ENCODE measurements at regions not wholly inside any gene's neighbourhood (a gene's known extent, or its start where the extent isn't known, plus 50 kb on each side); places are given as distances from the start of the nearest gene placed in this dataset.

DNA sequence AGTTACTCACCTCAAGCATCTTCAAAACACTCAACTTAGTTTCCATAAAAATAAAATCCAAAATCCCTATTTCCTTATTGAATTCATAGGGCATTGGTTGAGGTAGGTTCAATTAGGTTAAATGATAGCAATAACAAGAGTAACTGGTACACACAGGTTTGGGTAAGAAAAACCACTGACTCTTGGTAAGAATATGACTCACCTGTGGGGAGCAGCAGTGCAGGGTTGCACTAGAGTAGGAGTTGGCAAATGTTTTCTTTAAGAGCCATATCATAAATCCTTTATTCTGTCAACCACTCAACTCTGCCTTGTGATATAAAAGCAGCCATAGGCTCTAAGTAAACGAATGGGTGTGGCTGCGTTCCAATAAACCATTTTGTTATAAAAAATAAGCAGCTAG is 71.4 kb upstream of the CDH20 start:
- no peak for DNase-seq (ENCODE audit: low read depth in 2 of 2)
- TF ChIP-seq, protein P1, sequence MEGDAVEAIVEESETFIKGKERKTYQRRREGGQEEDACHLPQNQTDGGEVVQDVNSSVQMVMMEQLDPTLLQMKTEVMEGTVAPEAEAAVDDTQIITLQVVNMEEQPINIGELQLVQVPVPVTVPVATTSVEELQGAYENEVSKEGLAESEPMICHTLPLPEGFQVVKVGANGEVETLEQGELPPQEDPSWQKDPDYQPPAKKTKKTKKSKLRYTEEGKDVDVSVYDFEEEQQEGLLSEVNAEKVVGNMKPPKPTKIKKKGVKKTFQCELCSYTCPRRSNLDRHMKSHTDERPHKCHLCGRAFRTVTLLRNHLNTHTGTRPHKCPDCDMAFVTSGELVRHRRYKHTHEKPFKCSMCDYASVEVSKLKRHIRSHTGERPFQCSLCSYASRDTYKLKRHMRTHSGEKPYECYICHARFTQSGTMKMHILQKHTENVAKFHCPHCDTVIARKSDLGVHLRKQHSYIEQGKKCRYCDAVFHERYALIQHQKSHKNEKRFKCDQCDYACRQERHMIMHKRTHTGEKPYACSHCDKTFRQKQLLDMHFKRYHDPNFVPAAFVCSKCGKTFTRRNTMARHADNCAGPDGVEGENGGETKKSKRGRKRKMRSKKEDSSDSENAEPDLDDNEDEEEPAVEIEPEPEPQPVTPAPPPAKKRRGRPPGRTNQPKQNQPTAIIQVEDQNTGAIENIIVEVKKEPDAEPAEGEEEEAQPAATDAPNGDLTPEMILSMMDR (IDR thresholded peaks at IDR 0.05; ENCODE audit: low read depth, low read length): no peak
- no peak overlapping the region for H3K4me3 ChIP-seq (replicated peaks in 1 of 2; ENCODE audit: low read depth in 2 of 2, low read length in 2 of 2)

DNA sequence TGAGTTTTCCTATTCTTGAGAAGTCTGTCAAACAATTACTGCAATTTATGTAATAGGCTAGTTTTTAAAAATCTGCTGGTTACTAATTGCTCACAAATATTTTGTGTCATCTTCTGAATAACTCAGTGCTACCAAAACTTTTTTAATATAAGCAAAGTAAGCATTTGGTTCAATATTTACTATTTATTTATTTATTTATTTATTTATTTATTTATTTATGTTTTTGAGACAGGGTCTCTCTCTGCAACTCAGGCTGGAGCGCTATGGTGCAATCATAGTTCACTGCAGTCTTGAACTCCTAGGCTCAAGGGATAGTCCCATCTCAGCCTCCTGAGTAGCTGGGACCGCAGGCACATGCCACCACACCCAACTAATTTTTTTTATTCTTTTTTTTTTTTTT is 60.4 kb upstream of the CDH20 start:
- TF ChIP-seq, protein P1 (IDR thresholded peaks at IDR 0.05; ENCODE audit: low read depth, low read length): no peak
- no peak overlapping the region for H3K4me3 ChIP-seq (replicated peaks in 1 of 2; ENCODE audit: low read depth in 2 of 2, low read length in 2 of 2)
- DNase-seq (ENCODE audit: low read depth in 2 of 2): no peak

DNA sequence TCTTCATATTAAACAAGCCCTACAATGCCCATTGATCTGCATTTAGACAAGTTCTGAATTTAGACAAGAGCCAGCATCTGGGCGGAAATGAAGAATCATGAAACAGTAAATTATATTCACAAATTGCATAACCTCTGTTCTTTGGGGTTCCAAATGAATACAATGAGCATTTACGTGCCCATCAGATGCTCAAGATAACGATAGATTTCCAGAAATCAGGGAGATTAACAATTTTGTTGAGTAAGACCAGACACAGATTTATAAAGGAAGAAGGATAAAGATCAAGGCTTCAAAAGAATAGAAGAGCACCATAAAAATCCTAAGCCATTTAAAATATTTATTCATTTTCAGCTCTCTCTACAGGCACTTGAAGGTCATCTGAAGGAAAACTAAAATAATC is 59.7 kb upstream of the CDH20 start:
- TF ChIP-seq, protein P1 (IDR thresholded peaks at IDR 0.05; ENCODE audit: low read depth, low read length): no peak
- no peak for DNase-seq (ENCODE audit: low read depth in 2 of 2)
- no peak overlapping the region for H3K4me3 ChIP-seq (replicated peaks in 1 of 2; ENCODE audit: low read depth in 2 of 2, low read length in 2 of 2)

DNA sequence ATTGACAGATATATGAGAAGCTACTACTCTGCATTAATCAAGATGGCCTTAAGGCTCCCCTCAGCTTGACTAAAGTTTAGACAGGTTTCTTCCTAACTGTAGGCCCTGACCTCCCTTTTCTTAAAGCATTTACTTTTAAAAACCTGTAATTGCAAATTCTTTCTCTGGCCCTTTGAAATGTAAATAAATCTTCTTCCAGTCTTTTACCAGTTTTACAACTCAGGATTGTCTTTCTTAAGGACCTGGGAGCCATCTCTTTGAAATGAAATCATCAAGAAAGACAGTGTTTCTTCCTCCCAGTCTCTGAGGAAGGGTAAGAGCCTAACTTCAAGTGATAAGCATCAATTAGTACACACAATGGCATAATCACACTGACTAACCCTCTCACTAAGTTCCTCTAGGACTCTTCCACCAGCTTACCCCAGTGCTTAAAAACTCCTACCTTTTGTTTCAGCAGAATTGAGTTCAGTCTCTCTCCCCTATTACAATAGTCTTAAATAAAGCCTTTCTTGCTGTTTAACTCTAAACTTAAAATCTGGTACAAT is 58.7 kb upstream of the CDH20 start:
- TF ChIP-seq, protein P1 (IDR thresholded peaks at IDR 0.05; ENCODE audit: low read depth, low read length): no peak
- no peak overlapping the region for H3K4me3 ChIP-seq (replicated peaks in 1 of 2; ENCODE audit: low read depth in 2 of 2, low read length in 2 of 2)
- no peak for DNase-seq (ENCODE audit: low read depth in 2 of 2)

DNA sequence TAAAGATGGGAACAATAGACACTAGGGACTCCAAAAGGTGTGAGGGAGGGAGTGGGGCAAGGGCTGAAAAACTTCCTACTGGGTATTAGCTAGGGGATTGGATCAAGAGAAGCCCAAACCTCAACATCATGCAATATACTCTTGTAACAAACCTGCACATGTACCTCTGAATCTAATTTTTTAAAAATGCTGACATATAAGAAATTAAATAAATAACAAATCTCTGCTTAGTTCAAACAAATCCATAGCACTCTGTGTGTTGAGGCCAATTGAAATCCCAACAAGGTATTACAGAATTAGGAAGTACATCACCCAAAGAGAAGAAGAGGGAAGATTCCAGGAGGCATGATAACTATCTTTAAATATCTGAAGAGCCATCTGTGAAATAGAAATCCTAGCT is 55.4 kb upstream of the CDH20 start:
- no peak overlapping the region for H3K4me3 ChIP-seq (replicated peaks in 1 of 2; ENCODE audit: low read depth in 2 of 2, low read length in 2 of 2)
- no peak for DNase-seq (ENCODE audit: low read depth in 2 of 2)
- TF ChIP-seq, protein P1 (IDR thresholded peaks at IDR 0.05; ENCODE audit: low read depth, low read length): no peak

DNA sequence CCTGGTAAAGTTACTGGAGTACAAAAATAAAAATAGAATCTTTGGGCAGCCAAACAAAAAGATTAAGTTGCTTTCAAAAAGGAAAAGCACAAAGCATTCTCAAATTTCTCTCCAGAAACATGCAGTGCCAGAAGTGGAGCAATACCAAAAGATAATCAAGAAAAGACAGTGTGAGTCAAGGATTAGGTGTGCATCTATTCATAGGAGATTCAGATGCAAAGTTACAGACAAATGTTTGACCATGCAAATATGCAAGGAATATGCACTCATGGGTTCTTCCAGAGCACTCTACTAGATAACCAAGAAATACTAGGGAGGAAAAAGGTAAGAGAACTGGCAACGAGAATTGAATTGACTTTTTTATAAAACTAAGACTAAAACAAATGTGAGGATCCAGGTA is 51.8 kb upstream of the CDH20 start:
- TF ChIP-seq, protein P1 (IDR thresholded peaks at IDR 0.05; ENCODE audit: low read depth, low read length): no peak
- no peak for DNase-seq (ENCODE audit: low read depth in 2 of 2)
- H3K4me3 ChIP-seq (replicated peaks in 1 of 2; ENCODE audit: low read depth in 2 of 2, low read length in 2 of 2): no peak overlapping the region

DNA sequence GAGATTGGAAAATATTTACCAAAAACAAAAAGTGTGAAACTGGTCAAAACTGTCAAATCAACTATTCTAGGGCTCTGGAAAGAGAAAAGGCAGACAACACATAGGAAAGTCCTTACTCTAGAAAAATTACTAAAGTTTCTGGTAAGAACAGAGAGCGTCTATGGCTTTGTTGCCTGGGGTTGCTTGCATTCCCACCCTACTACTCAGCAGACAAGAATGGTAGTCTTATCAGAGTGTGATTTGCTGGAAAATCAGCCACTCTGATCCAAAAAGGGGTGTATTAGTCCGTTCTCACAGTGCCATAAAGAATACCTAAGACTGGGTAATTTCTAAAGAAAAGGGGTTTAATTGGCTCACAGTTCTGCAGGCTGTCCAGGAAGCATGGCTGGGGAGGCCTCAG is 50.3 kb upstream of the CDH20 start:
- no peak overlapping the region for H3K4me3 ChIP-seq (replicated peaks in 1 of 2; ENCODE audit: low read depth in 2 of 2, low read length in 2 of 2)
- DNase-seq (ENCODE audit: low read depth in 2 of 2): no peak

More for the DNA sequence above, 50.3 kb upstream of the CDH20 start:
- TF ChIP-seq, protein P1 (IDR thresholded peaks at IDR 0.05; ENCODE audit: low read depth, low read length): no peak

Measured in cardiac fibroblast (primary cell).